ENCODE measurements at regions not wholly inside any gene's neighbourhood (a gene's known extent, or its start where the extent isn't known, plus 50 kb on each side); places are given as distances from the start of the nearest gene placed in this dataset.

DNA sequence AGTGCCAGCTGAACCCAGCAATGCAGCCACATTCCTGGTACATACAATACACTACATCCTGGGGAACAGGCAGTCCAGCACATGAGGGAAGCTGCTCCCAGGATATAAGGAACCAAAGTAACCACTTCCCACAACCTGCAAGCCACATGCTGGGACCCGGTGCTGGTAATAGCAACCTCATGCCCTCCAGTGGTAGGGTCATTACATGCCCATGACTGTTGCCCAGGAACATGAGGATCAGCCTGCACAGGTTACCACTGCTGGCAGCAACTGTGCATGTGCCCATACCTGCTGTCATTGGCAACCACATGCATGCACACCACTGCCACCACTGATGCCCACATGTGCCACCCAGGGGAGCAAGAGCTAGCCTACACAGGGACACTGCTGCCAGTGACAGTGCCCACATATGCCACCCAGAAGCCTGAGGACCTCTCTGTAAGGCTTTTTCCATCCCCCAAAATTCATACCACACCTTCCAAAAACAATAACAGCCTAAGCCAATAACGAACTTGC lies 1982.5 kb downstream of the ARAP2 start:
- no peak for TF ChIP-seq TAF1 (IDR thresholded peaks at IDR 0.05; ENCODE audit: low read depth)
- no peak for TF ChIP-seq CEBPB (IDR thresholded peaks at IDR 0.05)
- no peak for TF ChIP-seq USF1 (IDR thresholded peaks at IDR 0.05)
- no peak for TF ChIP-seq REST (IDR thresholded peaks at IDR 0.05; ENCODE audit: low read depth)
- TF ChIP-seq CREB1 (IDR thresholded peaks at IDR 0.05; ENCODE audit: low read depth) = no peak
- no peak for TF ChIP-seq RAD21 (IDR thresholded peaks at IDR 0.05; ENCODE audit: low read depth)
